HCT116 (cell line): ENCODE measurements at regions not wholly inside any gene's neighbourhood (a gene's known extent, or its start where the extent isn't known, plus 50 kb on each side); places are given as distances from the start of the nearest gene placed in this dataset.

Experiments used
- ATAC-seq: fragments of 200-7000 bp; cut with Tn5 transposase; 2 replicates; pipeline ENCODE4 v1.9.1; 2020; ENCODE audit warnings: mild to moderate bottlenecking, moderate library complexity
- BruUV-seq: library from RNA; stranded (reverse); fragments of 400-500 nt; replicated peaks from 2 replicates; lab custom pipeline; 2021; lab: Mats Ljungman, UMichigan
- CTCF ChIA-PET: fragments of 300-600 bp; sonication (Branson Sonifier 250); formaldehyde crosslinking; loops from one replicate; lab custom pipeline; 2021; ENCODE audit warnings: antibody characterized with exemption; lab: Charles Lee
- POLR2A ChIA-PET: fragments of 300-600, 350-600 bp; sonication (Branson Sonifier 250); formaldehyde crosslinking; loops from one replicate; lab custom pipeline; 2021; ENCODE audit warnings: antibody characterized with exemption; lab: Charles Lee
- RAD21 ChIA-PET, 2 experiments: fragments of 300-600 bp; sonication (Branson Sonifier 250); formaldehyde crosslinking; loops; one replicate each; lab custom pipeline; 2023; ENCODE audit warnings: low total read pairs in 2 of 2; ENCODE audit not compliant: uncharacterized antibody in 2 of 2, unreplicated experiment in 2 of 2, low non-redundant PET in 1 of 2; lab: Charles Lee
- DNase-seq: peaks from one replicate; pipeline ENCODE4 v3.0.0-alpha.2; 2010; ENCODE audit warnings: low read depth, low spot score
- H2AFZ ChIP-seq: fragments of 200-600 bp; shearing (Covaris generic), sonication (generic); 2 replicates; pipeline ENCODE4 v1.6.1; 2017; ENCODE audit warnings: low read depth, mixed run types, mixed read lengths, antibody characterized with exemption, low read length; ENCODE audit not compliant: poor library complexity, severe bottlenecking
- H3K27ac ChIP-seq: 2 replicates; pipeline ENCODE4 v1.5.1; 2012; ENCODE audit warnings: low read depth, low read length
- H3K27me3 ChIP-seq: fragments of 200-600 bp; sonication (generic); 2 replicates; pipeline ENCODE4 v1.6.1; 2016; ENCODE audit warnings: mixed run types, low read length, mixed read lengths; ENCODE audit not compliant: insufficient read depth
- H3K36me3 ChIP-seq, 2 experiments: fragments of 200-500 bp in 1 of 2; fragments of 200-600 bp in 1 of 2; sonication (Bioruptor generic) in 1 of 2; sonication (generic) in 1 of 2; 2 replicates each; pipeline versions ENCODE4 v1.5.1 to v1.6.1; 2014 to 2016; ENCODE audit warnings: low read length in 2 of 2, inconsistent platforms in 1 of 2, mixed read lengths in 1 of 2, mixed run types in 1 of 2; ENCODE audit not compliant: insufficient read depth in 2 of 2, control insufficient read depth in 1 of 2
- H3K4me1 ChIP-seq, 2 experiments: fragments of 200-600 bp in 1 of 2; sonication (generic) in 1 of 2; 2 replicates each; pipeline versions ENCODE4 v1.5.1 to v1.6.1; 2012 to 2017; ENCODE audit warnings: low read length in 2 of 2, inconsistent platforms in 1 of 2, mild to moderate bottlenecking in 1 of 2, mixed read lengths in 1 of 2, mixed run types in 1 of 2, moderate library complexity in 1 of 2; ENCODE audit not compliant: insufficient read depth in 2 of 2, control insufficient read depth in 1 of 2
- H3K4me2 ChIP-seq: fragments of 200-600 bp; sonication (generic); 2 replicates; pipeline ENCODE4 v1.6.1; 2017; ENCODE audit warnings: mixed run types, low read length, mixed read lengths
- H3K4me3 ChIP-seq, 2 experiments: fragments of 200-600 bp in 1 of 2; sonication (generic) in 1 of 2; replicated peaks in 1 of 2; 2 replicates each; pipeline ENCODE4 v1.5.1; 2011 to 2016; ENCODE audit warnings: low read length in 2 of 2, control low read depth in 1 of 2, low read depth in 1 of 2, mild to moderate bottlenecking in 1 of 2, mixed read lengths in 1 of 2, mixed run types in 1 of 2
- H3K79me2 ChIP-seq: fragments of 200-600 bp; sonication (generic); 2 replicates; pipeline ENCODE4 v1.6.1; 2017; ENCODE audit warnings: mild to moderate bottlenecking, mixed run types, low read length, moderate library complexity, mixed read lengths; ENCODE audit not compliant: insufficient read depth
- H3K9ac ChIP-seq: fragments of 200-600 bp; sonication (generic); 2 replicates; pipeline ENCODE4 v1.6.1; 2016; ENCODE audit warnings: low read length, mixed read lengths
- H3K9me2 ChIP-seq: fragments of 200-600 bp; sonication (generic), shearing (Covaris generic); 2 replicates; pipeline ENCODE4 v1.6.1; 2017; ENCODE audit warnings: mixed run types, mild to moderate bottlenecking, moderate library complexity; ENCODE audit not compliant: insufficient read depth
- H3K9me3 ChIP-seq, 2 experiments: fragments of 200-500 bp in 1 of 2; fragments of 200-600 bp in 1 of 2; sonication (Bioruptor generic) in 1 of 2; sonication (generic) in 1 of 2; 2 replicates each; pipeline ENCODE4 v1.6.1; 2014 to 2017; ENCODE audit warnings: low read length in 2 of 2, mixed read lengths in 2 of 2, inconsistent platforms in 1 of 2, low read depth in 1 of 2, mild to moderate bottlenecking in 1 of 2, mixed run types in 1 of 2, moderate library complexity in 1 of 2; ENCODE audit not compliant: control insufficient read depth in 1 of 2, insufficient read depth in 1 of 2
- H4K20me1 ChIP-seq: fragments of 200-600 bp; sonication (generic), shearing (Covaris generic); 2 replicates; pipeline ENCODE4 v1.6.1; 2017; ENCODE audit warnings: mixed run types, mild to moderate bottlenecking, moderate library complexity; ENCODE audit not compliant: insufficient read depth
- ATF3 ChIP-seq: IDR thresholded peaks from 2 replicates; pipeline ENCODE4 v1.6.1; 2012
- CEBPB ChIP-seq: IDR thresholded peaks from 2 replicates; pipeline ENCODE4 v1.6.1; 2012; ENCODE audit warnings: low read depth
- CTCF ChIP-seq, 3 experiments: fragments of 200-600 bp in 1 of 3; sonication (generic) in 1 of 3; IDR thresholded peaks in 2 of 3; conservative IDR thresholded peaks in 1 of 3; 2 replicates each; pipeline ENCODE4 v1.5.1; 2012 to 2017; ENCODE audit warnings: low read depth in 2 of 3, low read length in 2 of 3, antibody characterized with exemption in 1 of 3, borderline replicate concordance in 1 of 3, control low read depth in 1 of 3, mild to moderate bottlenecking in 1 of 3, mixed read lengths in 1 of 3, mixed run types in 1 of 3, moderate library complexity in 1 of 3; ENCODE audit not compliant: insufficient read depth in 1 of 3
- EGR1 ChIP-seq: IDR thresholded peaks from 2 replicates; pipeline ENCODE4 v1.6.1; 2012; ENCODE audit warnings: low read depth
- JUND ChIP-seq: IDR thresholded peaks from 2 replicates; pipeline ENCODE4 v1.6.1; 2012
- POLR2AphosphoS5 ChIP-seq: IDR thresholded peaks from 2 replicates; pipeline ENCODE4 v1.6.1; 2011; ENCODE audit warnings: mild to moderate bottlenecking, low read depth, low read length, moderate library complexity
- RAD21 ChIP-seq: IDR thresholded peaks from 2 replicates; pipeline ENCODE4 v1.6.1; 2012; ENCODE audit warnings: low read depth, mild to moderate bottlenecking
- SIN3A ChIP-seq: IDR thresholded peaks from 2 replicates; pipeline ENCODE4 v1.6.1; 2012; ENCODE audit warnings: low read depth
- SP1 ChIP-seq: IDR thresholded peaks from 2 replicates; pipeline ENCODE4 v1.6.1; 2012; ENCODE audit warnings: low read depth
- TCF7L2 ChIP-seq: IDR thresholded peaks from 2 replicates; pipeline ENCODE4 v1.7.0; 2011; ENCODE audit warnings: borderline replicate concordance, inconsistent platforms; ENCODE audit not compliant: insufficient read depth, insufficient read length; ENCODE audit errors: extremely low read depth
- YY1 ChIP-seq: IDR thresholded peaks from 2 replicates; pipeline ENCODE4 v1.6.1; 2011; ENCODE audit warnings: low read length, low read depth, moderate library complexity, mild to moderate bottlenecking; ENCODE audit not compliant: insufficient replicate concordance; ENCODE audit errors: extremely low read depth
- ZFX ChIP-seq: fragments of 450-650 bp; IDR thresholded peaks from 2 replicates; pipeline ENCODE4 v1.6.1; 2017
- ZNF274 ChIP-seq: fragments of 200-500 bp; sonication (Bioruptor generic); IDR thresholded peaks from 2 replicates; pipeline ENCODE4 v1.6.1; 2014; ENCODE audit warnings: mild to moderate bottlenecking, low read depth, low read length, inconsistent platforms
- intact Hi-C: fragments of 100-400 bp; cut with micrococcal nuclease; formaldehyde crosslinking; loops from 2 replicates; pipeline ENCODE4 v1.10.0; 2022
- TF ChIP-seq, protein P1 (sequence below): IDR thresholded peaks from 2 replicates; pipeline ENCODE4 v1.6.1; 2011; ENCODE audit warnings: mild to moderate bottlenecking, low read length, moderate library complexity; ENCODE audit not compliant: insufficient replicate concordance; ENCODE audit errors: extremely low read depth

- POLR2A ChIA-PET = no interaction called here
- Histone ChIP-seq H3K9ac (no peak overlapping the region), H4K20me1 (no peaks in the 10 kb centered on the region), H3K4me2 (no peak overlapping the region), H3K4me1 (no peaks in the 10 kb centered on the region), H3K4me3 (no peak overlapping the region), H3K9me2 (no peaks in the 10 kb centered on the region), H2AFZ (no peak overlapping the region), H3K36me3 (no peaks in the 10 kb centered on the region), H3K9me3 (no peaks in the 10 kb centered on the region; a peak in 1 of 4 replicates)
- RAD21 ChIA-PET = no interaction called here
- intact Hi-C loops = no loop called here
- BruUV-seq = no TSS peak
- DNase-seq (no peak), ATAC-seq (no peak)
- TF ChIP-seq RAD21 (no peak), ZNF274 (no peak), ZFX (no peak), TCF7L2 (no peak), POLR2AphosphoS5 (no peak), EGR1 (no peak), YY1 (no peak)
- TF ChIP-seq, protein P1, sequence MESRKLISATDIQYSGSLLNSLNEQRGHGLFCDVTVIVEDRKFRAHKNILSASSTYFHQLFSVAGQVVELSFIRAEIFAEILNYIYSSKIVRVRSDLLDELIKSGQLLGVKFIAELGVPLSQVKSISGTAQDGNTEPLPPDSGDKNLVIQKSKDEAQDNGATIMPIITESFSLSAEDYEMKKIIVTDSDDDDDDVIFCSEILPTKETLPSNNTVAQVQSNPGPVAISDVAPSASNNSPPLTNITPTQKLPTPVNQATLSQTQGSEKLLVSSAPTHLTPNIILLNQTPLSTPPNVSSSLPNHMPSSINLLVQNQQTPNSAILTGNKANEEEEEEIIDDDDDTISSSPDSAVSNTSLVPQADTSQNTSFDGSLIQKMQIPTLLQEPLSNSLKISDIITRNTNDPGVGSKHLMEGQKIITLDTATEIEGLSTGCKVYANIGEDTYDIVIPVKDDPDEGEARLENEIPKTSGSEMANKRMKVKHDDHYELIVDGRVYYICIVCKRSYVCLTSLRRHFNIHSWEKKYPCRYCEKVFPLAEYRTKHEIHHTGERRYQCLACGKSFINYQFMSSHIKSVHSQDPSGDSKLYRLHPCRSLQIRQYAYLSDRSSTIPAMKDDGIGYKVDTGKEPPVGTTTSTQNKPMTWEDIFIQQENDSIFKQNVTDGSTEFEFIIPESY = no peak
- TF ChIP-seq, all 23 proteins: peak for 0
- no peaks in the 10 kb centered on the region for H3K79me2 ChIP-seq
- CTCF ChIA-PET = no interaction called here
- H3K27me3 ChIP-seq = peaks cover 7% of the 10 kb centered on the region; the same call in 1 of the 2 replicates
- H3K27ac ChIP-seq = no peak overlapping the region
Observed at GRCh38 chr1:11400155-11400554, 78.8 kb upstream of the DISP3 start.

- intact Hi-C loops = no loop called here
- H3K9me3 ChIP-seq = no peaks in the 10 kb centered on the region; a peak in 1 of 4 replicates
- H3K27me3 ChIP-seq = peaks cover 5% of the 10 kb centered on the region; the same call in 1 of the 2 replicates
- no peaks in the 10 kb centered on the region for H3K79me2 ChIP-seq
- H3K4me2 ChIP-seq = no peak overlapping the region
- ChIA-PET CTCF (no interaction called here), POLR2A (no interaction called here), RAD21 (no interaction called here)
- no peaks in the 10 kb centered on the region for H4K20me1 ChIP-seq
- ATAC-seq (no peak), DNase-seq (no peak)
- H3K36me3 ChIP-seq = no peaks in the 10 kb centered on the region
- no peaks in the 10 kb centered on the region for H3K9me2 ChIP-seq
- no peak overlapping the region for H3K4me3 ChIP-seq
- H3K4me1 ChIP-seq = no peaks in the 10 kb centered on the region
- no peak overlapping the region for H3K9ac ChIP-seq
- H3K27ac ChIP-seq = no peak overlapping the region
- no peak overlapping the region for H2AFZ ChIP-seq
- no TSS peak for BruUV-seq
- TF ChIP-seq POLR2AphosphoS5 (no peak), CEBPB (no peak), YY1 (no peak), EGR1 (no peak), SP1 (no peak), TCF7L2 (no peak), JUND (no peak), ATF3 (no peak), ZFX (no peak), CTCF (IDR thresholded peaks at IDR 0.05 in 2 of 3, conservative IDR thresholded peaks at IDR 0.05 in 1 of 3; ENCODE audit: borderline replicate concordance in 1 of 3, insufficient read depth in 1 of 3, low read depth in 2 of 3, low read length in 2 of 3) (no peak), SIN3A (no peak)
Observed at GRCh38 chr1:11400567-11400966, 78.4 kb upstream of the DISP3 start.
